HG03025 (cell line): ENCODE measurements at regions not wholly inside any gene's neighbourhood (a gene's known extent, or its start where the extent isn't known, plus 50 kb on each side); places are given as distances from the start of the nearest gene placed in this dataset.

Experiments used
- ATAC-seq: cut with Tn5 transposase; IDR thresholded peaks from one replicate; pipeline ENCODE4 v1.9.1; 2021; ENCODE audit warnings: mild to moderate bottlenecking, moderate library complexity; ENCODE audit not compliant: unreplicated experiment, low FRiP score

GRCh38 chr5:88666761-88667495 lies 216.1 kb downstream of the MEF2C start:
- ATAC-seq, result peak; percentile 84

GRCh38 chr5:88665750-88666215 lies 217.2 kb downstream of the MEF2C start:
- ATAC-seq, result no peak

GRCh38 chr5:88664645-88665044 lies 218.3 kb downstream of the MEF2C start:
- no peak for ATAC-seq

DNA sequence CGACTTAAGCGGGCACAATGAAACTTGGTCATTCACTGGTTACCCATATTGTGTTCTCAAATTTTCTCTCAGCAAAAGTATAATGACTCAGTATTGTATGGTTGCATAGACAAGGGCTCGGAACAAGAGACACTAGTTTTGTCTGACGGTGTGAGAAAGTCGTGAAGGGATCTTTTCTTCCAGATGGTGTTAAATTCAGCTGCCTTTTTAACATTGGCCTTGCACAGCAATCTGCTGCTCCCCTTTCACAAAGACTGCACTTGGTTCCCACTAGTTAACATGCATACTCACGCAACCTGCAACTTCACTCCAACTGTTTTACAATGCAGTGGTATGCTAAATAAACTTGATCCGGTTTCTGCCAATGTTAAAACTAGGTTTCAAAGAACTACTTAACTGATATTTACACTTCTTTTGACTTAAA lies 219.2 kb downstream of the MEF2C start:
- no peak for ATAC-seq

- no peak for ATAC-seq
Observed at GRCh38 chr5:88662846-88663245, 220.1 kb downstream of the MEF2C start.

- ATAC-seq, result no peak
Observed at GRCh38 chr5:88661806-88662207, 221.2 kb downstream of the MEF2C start.

DNA sequence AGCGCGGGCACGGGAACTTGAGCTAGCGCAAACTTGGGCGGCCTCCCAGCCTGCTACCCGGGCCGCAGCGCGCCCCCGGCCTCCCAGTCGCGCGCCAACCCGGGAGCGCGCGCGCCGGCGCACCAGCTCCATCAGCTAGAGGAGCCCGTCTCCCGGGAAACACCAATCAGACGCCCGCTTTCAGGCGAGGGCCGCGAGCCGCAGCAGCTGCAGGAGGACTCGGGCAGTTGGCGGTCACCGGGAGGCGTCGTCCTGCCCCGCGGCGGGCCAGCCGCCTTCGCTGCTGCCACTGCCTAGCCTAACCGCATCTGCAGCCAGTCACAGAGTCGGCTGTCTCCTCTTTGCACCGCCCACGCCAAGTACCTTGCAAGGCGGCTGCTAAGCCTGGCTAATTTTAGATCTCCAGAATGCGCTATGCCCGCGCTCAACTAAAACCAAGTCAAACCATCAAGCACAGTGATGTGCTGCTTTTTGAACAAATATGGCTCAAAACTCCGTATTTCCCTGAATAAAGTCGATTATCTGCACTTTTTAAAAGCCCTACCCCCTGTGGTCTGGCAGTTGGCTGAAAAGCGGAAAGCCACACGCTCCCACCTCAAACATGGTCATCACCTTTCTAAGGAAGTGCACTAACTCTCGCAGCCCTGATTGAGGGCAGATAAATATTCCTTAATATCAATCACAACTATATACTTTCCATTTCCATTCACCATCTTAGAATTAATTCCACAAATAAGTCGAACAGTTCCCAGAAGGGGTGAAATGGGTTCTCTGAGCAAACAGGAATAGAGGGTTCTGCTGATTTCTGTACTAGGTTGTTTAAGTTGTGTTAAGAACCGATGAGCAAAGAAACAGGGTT lies 221.8 kb downstream of the MEF2C start:
- peak; percentile 70 for ATAC-seq

- ATAC-seq, result peak; percentile 32
Observed at GRCh38 chr5:88660264-88660946, 222.6 kb downstream of the MEF2C start.

DNA sequence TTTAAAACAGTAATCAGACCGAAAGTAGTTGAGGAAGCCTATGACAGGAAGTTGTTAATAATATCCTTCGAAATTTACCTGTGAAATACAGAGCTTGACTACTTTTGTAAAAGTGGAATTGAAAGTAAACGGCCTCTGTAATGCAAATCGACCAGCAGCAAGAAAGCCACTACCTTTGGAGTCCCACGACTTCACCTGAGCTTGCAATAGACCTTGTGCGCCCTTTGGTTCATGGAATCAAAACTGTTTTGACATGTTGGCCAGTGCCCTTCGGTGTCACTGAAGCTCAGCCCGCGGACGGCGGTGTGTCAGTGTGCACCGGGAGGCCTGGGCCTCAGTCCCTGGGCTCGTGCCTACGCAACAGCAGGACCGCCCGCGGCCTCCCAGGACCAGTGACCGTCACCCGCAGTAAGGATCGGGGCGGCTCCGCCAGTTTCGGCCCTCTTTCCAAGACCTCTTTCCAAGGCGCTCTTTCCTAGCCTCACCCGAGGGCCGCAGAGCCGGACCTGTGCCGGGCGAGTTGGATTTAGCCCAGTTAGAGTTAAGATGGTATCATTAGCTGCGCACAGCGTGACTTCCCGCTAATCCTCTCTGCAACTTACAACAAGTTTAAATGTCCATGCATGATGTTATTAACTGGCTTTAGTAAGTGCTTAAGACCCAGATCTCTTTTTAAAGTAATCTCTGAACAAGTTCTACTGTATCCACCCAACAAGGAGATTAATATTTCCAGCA lies 223.3 kb downstream of the MEF2C start:
- peak; percentile 61 for ATAC-seq

GRCh38 chr5:88658886-88659285 lies 224.1 kb downstream of the MEF2C start:
- ATAC-seq, result no peak

- no peak for ATAC-seq
Observed at GRCh38 chr5:88657906-88658775, 224.8 kb downstream of the MEF2C start.

DNA sequence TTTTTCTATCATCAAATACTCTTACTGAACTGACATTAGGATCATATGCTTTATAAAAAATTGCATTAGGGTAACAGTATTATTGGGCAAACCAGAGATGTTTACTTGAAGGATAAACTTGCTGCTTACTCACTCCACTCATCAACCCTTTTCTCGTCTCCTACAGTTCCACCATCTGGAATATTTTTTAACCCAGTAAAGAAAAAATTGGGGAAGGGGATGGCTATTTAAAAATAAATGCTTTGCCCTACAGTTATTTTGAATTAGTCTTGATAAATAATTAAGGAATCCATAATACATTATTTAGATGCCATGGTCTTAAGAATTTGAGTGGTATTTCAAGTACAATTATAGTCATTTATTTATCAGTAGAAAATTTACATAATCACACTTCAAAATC lies 225.8 kb downstream of the MEF2C start:
- ATAC-seq, result no peak

- ATAC-seq, result no peak
Observed at GRCh38 chr5:88656221-88656950, 226.6 kb downstream of the MEF2C start.

DNA sequence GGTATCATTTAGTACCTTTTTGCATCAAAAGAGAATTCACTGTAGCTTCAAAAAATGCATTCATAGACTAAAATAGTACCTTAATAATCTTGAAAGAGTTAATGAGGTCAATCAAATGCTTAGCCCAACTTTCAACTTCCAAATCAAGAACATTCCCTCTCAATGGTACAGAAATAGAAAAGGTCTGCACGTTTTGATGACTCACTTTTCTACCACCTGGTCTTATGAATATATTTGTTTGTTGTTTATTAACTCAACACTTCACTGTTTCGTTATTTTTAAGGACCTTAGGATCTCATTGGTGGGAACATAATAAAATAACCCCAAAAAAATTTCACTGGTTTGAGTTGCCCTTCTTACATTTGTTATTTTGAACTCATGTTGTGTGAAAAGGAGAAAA lies 229.5 kb downstream of the MEF2C start:
- ATAC-seq, result no peak

DNA sequence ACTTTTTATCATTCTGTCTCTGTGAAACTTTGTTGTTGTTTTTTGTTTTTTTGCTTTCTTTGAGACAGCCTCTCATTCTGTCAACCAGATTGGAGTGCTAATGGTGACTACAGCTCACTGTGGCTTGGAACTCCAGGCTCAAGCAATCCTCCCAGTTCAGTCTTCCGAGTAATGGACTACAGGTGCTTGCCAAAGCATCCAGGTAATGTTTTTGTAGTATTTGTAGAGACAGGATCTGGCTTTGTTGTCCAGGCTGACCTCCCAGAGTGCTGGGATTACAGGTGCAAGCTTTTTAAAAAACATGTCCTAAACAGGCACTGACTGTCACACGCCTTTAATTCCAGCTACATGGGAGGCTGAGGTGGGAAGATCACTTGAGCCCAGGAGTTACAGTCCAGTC lies 235.1 kb downstream of the MEF2C start:
- no peak for ATAC-seq

DNA sequence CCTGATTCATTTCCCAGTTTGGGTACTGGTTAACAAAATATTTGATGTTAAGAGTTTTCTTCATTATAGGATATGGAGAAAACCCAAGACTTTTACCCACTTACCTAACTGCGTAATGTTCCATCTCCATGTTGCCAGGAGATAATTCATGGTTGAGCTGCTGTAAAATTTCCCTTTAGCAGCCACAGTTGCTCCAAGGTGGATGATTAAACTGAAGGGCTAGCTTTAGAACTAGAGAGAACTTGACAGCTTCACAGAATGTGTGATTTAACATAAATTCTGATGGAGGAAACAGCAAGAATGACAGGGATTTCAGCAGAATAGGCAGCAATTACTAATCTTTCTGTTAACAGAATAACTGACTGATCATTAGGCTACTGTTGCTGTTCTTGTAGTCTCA lies 236.1 kb downstream of the MEF2C start:
- no peak for ATAC-seq

DNA sequence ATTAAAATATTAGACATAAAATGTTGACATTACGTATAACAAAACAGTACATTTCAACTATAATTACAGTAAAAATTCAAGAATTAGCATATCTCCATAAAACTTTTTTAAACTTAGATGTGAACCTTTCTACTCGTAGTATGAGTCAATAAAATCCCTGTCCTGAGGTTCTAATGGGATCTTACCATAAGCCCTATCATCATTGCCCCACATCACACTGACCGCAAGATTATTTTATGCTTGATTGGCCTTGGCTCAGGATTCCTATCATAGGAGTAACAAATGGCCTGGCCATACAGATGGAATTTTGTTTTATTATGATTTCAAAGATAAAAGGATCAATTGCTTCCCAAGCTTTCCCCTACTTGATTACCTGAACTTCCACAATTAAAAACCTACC lies 238.3 kb downstream of the MEF2C start:
- ATAC-seq, result no peak

- ATAC-seq, result no peak
Observed at GRCh38 chr5:88643315-88643714, 239.7 kb downstream of the MEF2C start.

DNA sequence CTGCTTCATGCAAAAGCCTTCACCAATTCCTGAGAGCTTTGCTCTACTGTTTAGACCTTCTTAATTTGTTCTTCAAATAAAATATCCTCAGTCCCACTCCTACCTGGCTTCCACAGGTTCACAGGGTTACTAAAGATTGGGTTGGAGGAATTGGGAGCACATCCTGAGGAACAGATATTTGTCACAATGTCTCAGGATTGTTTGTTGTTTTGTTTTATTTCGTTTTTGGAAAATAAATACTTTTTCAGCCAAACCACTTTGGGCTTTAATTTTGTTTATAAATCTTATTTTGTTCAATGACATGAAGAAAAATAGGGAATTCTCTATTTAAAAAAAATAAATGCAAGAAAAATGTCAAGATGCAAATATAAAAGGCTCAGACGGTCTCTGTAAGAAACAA lies 249.0 kb downstream of the MEF2C start:
- no peak for ATAC-seq
